GM18511 (cell line): ENCODE measurements at regions not wholly inside any gene's neighbourhood (a gene's known extent, or its start where the extent isn't known, plus 50 kb on each side); places are given as distances from the start of the nearest gene placed in this dataset.
A peak's percentile ranks its signal among the peaks of the same experiment; 100 is the strongest.

Experiments used
- ATAC-seq: cut with Tn5 transposase; IDR thresholded peaks from one replicate; pipeline ENCODE4 v1.9.1; 2021; ENCODE audit warnings: mild to moderate bottlenecking, moderate library complexity; ENCODE audit not compliant: unreplicated experiment

DNA sequence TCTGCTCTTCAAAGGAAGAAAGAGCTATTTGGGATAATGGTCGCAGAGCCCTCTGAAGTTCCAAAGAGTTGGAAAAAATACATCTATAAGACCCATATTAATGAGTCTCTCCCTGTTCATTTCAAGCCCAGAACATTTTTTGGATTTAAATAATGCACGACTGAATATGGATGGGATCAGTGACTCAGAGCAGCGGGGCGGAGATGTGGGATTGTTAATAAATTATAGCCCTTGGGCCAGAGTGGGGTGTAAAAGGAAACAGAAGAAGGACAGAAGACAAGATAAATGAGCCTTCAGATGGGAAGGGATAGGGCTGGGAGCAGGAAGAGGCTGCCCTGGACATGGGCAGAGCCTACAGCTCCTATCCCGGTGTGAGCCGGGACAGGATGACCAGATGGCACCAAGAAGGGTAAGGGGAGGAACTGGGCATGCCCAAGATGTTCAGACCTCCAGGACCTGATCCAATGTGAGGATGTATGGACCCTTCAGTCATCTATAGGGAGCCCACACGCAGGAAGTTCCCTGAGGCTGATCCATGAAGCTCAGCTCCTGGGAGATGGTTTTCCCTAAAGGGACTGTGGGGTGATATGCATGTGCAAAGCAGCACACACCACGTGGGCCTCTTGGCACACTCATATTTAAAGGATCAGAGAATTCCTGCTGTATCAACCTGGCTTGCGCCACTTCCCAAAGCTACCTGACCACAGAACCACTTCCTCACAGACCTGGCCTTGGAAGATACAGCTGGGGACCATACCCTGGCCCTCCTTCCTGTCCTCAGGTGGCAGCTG, 96.1 kb upstream of the PLXNA4 start:
- ATAC-seq = no peak

DNA sequence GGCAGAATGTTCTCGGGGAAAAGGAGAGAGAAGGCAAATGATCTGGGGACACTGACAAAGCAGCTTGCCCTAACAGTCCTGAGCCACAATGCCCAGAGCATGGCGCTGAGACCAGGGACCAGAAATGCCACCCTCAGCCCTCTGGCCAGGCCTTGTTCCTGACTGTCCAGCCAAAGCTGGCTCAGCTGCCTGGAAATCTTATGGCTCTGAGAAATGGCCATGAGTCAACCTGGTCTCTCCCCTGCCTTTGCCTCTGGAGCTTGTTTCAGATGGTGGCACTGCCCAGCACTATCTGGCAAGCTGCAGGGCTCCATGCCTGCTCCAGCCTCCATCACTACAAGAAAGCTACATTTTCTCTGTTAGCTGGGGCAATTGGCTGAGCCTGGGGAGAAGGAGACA, 90.5 kb upstream of the PLXNA4 start:
- ATAC-seq = no peak

DNA sequence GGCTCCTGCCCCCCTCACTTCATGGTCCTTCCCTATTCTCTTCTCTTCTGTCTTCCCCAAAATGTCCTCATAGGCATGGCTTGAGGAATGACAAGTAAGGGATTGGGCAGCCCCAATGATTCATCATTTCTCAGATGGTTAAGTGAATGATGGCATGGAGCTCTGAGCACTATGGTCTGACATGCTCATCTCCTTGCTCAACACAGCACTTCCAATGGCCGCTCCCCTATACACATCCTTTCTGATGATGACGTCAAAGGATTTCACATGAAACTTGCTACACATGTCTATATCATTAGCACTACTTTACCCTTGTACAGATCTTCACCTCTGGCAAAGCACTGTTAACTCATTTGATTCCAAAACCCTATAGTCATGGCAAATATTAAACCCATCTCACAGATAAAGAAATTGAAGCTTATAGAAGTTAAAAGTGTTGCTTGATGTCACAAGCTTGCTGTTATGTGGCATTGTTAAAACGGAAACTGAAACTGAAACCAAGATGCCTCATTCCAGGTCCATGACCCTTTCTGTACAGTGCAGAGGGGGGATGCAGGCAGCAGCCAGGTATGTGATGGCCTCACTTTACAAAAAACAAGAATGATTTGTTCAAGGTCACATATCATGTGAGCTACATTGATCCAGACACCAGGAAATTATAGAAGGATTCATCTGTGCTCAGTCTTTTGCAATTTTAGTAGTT, 90.0 kb upstream of the PLXNA4 start:
- ATAC-seq = no peak

DNA sequence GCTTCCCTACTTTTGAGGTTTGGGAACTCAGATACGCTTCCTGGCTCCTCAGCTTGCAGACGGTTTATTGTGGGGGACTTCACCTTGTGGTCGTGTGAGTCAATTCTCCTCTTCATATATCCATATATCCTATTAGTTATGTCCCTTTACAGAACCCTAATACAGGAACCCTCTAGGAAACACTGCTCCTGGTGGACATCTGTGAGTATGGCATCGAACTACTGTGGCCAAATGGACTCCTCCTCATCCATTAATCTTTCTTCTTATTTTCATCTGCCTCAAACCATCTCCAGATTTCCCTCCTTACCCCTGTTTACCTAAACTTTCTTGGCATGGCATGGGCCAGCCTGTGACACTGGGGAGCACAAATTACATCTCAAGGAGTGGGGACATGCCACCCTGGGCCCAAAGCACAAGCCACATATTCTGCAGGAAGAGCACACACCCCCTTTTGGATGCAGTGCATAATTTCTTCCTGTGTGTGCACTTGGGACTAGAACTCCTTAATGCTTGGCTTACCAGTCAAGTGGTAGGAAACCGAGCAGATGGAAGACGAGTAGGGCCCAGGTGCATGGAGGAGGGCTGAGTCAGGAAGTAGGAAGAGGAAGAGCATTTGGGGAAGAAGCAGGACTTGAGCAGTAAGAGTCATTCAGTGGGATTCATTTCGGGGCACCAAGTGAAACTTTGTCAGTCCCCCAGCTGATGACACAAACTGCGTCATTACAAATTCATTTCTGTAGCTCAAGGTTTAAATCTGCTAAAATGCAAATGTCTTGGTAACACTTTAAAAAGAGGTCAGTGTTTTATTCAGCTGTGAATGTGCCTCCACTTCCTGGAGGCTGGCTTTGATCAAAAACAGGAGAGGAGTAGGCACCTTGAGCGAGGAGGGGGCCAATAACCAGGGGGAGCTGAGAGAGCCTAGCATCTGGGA, 80.8 kb upstream of the PLXNA4 start:
- no peak for ATAC-seq

DNA sequence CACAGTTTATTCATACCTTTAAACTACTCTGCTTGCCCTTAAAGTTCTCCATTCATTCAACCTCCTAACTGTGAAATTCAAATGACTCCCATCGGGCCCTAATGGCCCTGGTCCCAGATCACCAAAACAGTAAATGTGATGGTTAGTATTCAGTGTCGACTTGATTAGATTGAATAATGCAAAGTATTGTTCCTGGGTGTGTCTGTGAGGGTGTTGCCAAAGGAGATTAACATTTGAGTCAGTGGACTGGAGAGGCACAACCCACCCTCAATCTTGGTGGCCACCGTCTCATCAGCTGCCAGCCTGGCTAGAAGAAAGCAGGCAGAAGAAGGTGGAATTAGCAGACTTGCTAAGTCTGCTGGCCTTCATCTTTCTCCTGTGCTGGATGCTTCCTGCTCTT, 80.1 kb upstream of the PLXNA4 start:
- no peak for ATAC-seq

DNA sequence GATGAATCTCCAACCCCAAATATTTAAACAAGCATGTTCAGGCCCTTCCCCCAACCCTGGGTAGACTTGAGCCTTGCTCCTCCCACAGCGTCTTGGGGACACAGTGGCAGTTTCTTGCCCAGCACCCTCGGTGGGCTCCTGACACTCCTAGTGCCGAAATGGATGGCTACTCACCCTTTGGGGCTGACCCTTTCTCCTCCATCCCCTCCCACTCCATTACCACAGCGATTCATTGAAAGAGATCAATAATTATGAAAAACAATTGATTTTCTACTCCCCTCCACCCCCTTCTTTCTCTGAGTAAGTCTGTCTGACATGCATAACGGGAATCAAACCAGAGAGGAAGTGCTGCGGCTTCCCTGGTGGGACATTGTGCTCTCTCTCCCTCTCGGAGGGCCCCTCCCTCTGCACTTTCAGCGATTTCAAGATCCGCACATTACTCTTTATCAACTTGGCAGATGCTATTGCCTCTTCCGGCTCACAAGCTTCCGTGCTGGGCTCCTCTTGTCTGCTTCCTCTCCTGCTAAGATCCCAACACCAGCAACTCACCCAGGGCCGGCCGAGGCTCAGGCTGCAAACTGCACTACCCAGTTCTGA, 79.0 kb upstream of the PLXNA4 start:
- no peak for ATAC-seq

DNA sequence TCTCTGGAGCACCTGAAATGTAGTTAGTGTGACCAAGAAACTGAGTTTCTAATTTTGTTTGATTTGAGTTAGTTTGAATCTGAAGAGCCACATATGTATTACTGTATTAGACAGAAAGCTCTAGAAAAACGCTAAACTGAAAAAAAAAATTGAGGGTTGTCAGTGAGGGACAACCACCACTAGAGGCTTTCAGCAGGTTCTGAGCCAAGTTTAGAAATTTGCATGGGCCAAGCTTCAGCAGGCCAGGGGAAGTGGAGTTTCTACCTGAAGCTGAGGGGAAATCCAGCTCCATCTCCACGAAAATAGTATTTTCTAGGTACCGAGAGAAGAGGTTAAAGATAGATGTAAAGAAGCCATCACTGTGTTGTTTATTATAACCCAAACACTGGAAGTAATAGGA, 77.9 kb upstream of the PLXNA4 start:
- ATAC-seq = peak; percentile 60

DNA sequence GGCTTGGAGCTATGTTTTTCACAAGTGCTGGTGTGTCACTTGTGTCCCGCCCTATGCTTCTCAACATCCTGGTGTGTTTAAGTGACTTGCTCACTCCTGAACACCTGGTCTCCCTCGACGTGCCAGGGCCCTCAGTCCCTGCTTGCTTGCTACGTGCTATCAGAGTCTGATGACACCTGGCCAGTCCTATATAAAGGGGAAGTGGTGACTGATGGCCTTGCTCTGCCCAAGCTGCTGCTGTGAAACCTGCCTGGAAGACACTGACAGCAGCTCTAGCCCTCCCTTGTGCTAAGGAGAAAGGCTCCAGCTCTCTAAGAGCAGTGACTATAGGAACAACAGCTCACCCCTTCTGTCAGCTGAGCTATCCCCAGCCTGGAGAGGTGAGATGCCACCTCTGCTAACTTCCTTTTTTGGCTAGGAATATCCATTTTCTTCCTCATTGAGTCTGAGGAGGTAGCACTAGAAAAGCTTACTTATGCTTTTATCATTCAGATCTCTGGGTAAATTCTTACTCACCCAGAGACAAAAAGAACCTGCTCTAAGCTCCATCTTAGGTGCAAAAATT, 77.2 kb upstream of the PLXNA4 start:
- peak; percentile 65 for ATAC-seq

DNA sequence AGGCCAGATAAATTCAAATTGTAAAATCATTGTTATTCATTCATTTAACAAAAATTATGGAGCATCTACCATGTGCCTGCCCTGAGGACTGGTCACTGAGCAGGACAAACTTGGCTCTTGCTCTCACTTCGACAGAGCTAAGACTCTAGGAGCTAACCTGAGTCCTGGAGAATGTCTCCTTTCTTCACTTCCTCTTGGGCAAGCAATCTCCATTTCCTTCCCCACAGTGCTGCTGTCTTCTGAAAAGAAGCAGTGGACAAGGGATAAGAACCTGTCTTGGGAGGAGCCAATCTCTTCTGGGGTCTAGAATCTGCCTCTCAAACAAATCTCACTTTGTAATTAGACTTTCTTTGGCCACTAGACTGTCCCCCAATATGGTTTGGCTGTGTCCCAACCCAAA, 76.2 kb upstream of the PLXNA4 start:
- ATAC-seq = no peak

DNA sequence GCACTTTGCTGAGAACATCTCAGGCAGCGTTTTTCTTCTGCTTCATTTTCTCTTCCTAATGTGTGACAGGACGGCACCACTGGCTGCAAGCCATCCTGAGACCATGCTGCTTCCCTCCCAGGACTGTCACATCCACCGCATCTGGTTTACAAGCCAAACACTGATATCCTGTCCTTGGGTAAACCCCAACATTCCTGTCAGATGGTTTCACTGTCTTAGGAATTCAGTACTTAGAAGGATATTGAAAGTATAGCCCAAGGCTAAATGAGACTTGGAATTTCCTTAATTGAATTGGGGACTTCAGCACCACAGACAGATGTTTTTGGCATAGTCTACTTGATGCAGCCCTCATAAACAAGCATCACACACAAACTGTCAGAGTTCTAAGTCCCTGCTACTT, 74.2 kb upstream of the PLXNA4 start:
- ATAC-seq = no peak

DNA sequence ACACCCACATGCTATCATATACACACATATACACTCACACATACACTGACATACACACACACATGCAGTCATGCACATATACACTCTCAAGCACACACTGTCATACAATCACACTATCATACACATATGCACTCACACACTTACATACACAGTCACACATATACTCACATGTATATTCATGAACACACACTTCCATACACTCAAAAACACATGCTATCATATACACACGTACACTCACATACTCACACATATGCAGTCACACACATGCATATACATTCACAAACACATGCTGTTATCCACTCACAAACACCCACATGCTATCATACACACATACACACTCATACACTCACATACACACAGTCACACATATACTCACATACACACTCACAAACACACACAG, 71.0 kb upstream of the PLXNA4 start:
- no peak for ATAC-seq

DNA sequence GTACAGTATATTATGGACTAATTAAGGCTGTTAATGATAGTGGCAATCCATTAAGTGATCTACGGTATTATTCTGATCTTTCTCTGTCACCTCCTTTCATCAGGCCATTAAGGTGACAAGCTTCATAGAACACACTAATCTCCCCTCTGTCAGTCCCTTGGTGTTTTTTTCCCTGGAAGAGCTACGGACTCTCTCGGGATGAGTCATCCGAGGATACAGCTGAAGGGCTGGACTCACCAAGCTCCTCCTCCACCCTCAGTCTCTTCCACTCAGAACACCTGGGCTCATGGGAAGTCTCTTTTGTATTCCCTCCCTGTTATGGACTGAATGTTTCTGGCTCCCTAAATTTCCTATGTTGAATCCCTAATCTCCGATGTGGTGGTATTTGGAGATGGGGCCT, 69.8 kb upstream of the PLXNA4 start:
- ATAC-seq = no peak

DNA sequence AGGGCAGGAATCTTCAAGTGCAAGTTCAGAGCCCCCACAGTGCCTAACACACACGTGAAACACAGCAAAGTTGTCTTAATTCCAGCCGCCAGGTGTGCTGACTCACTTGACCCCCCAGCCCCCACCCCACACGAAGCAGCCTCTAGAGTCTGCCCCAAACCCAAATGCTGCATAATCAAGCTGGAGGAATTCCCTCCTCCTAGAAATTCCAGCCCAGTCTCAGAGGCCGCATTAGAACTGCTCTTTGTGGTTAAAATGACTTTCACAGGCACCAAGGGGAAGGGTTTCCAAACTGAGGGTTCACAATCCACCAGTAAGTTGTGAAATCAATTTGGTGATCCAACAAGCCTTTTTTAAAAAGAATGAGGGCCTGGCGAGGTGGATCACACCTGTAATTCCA, 67.0 kb upstream of the PLXNA4 start:
- no peak for ATAC-seq

DNA sequence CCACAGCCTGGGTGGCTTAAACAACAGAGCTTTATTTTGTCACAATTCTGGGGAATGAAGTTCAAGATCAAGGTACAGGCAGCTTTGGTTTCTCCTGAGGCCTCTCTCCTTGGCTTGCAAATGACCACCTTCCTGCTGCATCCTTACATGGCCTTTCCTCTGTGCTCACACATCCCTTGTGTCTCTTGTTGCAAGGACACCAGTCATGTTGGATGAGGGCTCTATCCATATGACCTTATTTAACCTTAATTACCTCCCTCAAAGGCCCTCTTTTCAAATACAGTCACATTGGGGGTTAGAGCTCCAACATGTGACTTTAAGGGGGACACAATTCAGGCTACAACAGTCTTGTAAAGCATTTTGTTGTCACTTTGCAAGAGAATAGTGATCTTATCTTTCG, 65.0 kb upstream of the PLXNA4 start:
- no peak for ATAC-seq

DNA sequence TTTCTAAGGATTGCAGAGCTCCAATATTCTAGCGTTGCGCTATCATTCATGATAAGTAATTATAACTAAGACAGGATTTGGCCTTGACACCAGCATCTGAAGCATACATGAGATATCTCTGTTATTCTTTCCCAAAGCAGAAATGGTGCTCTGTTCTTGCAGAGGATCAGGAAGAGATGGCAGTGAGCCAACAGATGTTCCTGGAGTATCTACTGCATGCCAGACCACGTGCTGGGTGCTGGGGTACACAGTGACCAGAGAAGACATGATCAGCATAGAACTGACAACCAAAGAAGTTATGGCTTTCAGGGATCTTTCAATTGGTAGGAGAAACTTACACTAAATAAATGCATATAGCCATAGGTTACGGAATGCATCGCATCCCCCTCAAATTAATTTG, 63.7 kb upstream of the PLXNA4 start:
- ATAC-seq = no peak

DNA sequence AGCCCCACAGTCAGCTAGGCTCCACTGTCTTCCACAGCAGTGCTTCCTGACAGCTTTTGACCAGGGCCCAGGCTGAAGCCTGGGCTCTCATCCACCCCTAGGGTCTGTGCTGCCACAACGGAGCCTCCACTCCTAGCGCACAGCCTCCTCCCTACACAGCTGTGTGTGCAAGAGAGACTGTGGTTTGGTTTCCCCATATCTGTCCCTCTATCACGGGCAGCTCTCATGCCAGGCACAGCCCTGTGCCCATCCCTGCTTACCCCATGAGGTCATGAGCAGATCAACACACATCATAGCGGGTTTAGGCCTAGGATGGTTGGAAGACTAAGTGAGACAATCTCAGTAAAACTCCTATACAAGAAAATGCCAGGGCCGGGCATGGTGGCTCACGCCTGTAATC, 61.7 kb upstream of the PLXNA4 start:
- no peak for ATAC-seq

DNA sequence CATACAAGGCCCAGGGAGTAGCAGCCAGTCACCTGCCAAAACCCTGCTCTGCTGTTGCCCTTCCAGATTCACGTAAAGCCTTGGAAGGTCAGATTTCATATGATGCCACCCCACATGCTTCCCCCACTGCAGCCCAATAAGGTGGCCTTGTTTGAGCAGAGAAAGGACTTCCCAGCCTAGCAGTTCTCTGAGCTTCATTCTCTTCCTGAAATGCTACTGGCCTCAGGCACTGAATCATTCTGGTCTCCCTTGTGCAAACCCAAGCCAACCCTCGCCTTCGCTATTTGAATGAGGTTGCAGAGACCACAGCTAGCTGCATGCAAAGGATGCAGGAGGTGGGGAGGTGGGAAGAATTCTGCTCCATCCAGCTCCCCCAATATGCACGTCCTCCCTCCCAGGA, 60.3 kb upstream of the PLXNA4 start:
- ATAC-seq = no peak

DNA sequence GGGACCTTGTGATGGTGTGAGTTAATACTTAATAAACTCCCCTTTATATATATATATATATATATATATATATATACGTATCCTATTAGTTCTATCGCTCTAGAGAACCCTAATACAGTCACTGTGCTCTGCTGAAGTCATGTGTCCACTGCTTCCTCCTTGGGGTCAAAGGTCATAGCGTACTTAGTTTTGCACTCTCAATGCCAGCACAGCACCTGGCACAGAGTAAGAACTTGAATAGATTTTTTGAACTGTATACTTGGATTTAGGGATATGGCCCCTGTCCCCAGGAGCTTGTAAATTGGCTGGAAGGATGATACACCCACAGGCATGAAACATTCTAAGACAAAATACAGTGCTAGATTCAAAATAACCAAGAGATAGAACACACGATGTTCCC, 58.9 kb upstream of the PLXNA4 start:
- no peak for ATAC-seq

DNA sequence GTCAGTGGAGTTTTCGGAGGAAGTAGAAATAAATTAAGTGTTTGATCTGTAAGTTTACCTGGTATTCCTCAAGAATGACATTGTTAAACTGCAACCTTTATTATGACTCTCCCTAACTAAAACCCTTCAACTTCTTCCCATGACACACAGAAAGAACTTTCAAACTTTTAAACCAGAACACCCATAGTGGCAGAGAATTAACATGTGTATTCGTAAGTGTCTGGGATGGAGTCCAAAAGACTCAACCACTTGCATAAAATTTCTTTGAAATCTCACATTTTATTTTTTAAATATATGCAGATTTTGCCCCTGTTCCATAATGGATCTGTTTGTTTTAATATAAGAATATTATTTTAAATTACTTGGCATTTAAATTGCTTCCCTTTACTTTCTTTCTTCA, 54.6 kb upstream of the PLXNA4 start:
- ATAC-seq = no peak
